ENCODE measurements at regions not wholly inside any gene's neighbourhood (a gene's known extent, or its start where the extent isn't known, plus 50 kb on each side); places are given as distances from the start of the nearest gene placed in this dataset.
"Not testable (repeated sequence)": the region's sequence is repeated elsewhere in the genome, so short reads cannot be mapped to it uniquely, and the experiment has no call there.

DNA sequence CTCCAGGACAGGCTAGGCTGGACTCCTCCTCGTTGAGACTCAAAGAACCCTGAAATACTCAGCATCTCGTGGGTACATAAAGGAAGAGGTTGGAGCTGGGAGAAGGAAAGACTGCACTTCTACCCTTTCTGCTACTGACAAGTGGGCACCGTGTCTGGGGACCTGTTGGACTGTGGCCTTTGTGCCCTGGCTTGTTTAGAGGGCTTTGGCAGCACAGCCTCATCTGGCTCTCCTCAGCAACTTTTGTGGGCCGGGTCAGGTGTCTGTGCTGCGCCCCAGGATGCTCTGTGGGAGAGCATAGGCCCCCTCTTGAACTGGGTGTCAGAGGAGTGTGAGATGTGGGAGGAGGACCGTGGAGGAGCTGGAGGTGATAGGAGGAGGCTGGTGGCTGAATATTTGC is 142.4 kb downstream of the FCRL5 start:
- no peak for DNase-seq (ENCODE audit: low read depth in 2 of 2)

DNA sequence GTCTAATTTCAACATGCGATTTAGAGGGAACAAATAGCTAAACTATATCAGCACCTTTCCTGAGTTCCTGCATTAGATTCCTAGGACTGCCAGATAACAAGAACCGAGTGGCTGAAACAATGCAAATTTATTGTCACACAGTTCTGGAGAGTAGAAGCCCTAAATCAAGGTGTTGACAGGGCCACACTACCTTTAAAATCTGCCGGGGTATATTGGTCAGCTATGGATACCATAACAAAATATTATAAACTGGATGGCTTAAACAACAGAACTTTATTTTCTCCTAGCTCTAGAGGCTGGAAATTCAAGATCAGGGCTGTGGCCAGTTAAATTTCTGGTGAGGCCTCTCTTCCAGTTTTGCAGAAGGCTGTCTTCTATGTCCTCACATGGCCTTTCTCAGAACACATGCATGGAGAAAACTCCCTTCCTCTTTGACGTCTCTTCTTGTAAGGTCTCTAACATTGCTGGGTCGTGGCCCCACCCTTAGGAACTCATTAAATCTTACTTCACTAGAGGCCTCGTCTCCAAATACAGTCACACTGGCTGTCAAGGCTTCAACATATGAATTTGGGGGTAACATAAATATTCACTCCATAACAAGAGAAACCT is 144.3 kb downstream of the FCRL5 start:
- DNase-seq (ENCODE audit: low read depth in 2 of 2): no peak

DNA sequence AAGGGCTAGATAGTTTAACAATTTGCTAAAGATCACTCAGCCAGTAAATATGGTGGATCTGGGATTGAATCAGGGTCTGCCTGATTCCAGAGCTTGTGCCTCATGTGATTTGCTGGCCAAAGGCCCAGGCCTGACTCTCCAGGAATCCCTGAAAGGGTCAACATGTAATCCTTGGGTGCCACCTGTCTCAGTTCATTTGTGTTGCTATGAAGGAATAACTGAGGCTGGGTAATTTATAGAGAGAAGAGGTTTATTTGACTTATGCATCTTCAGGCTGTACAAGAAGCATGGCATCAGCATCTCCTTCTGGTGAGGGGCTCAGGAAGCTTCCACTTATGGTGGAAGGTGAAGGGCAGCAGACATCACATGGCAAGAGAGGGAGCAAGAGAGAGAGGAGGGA is 144.9 kb downstream of the FCRL5 start:
- DNase-seq (ENCODE audit: low read depth in 2 of 2): no peak

DNA sequence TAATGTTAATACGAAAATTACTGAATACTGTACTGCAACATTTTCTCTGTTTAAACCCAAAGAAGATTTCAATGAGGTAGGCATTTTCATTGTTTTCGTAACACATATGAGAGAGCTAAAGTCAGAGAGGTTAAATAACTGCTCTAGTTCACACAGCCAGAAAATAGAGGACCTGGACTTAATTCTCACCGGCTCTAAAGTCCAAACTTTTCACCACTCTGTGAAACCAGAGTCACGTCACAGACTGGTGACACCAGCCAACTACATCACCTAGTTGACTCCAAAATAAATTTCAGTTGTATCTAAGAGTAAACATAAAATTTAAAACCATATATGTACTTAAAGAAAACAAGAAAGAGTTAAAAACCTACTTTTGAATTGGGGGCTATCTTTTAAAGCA is 146.7 kb downstream of the FCRL5 start:
- no peak for DNase-seq (ENCODE audit: low read depth in 2 of 2)

DNA sequence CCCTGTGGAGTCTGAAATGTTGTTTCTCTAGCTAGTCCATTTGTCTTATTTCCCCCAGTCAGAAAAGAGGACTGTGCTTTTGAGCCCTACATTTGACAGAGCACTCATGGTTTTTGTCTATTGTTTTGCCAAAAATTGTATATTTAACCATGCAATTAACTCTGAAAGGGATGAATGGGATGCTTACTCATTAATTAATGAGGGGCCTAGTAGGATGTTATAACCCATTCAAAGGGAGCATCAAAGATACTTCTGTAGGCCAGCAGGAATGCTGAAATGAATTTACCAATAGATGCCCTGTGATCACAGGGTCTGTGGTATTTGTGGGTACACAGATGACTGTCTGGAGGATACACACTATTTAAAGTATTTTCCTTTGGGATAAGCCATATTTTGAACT is 147.7 kb downstream of the FCRL5 start:
- DNase-seq (ENCODE audit: low read depth in 2 of 2): no peak

DNA sequence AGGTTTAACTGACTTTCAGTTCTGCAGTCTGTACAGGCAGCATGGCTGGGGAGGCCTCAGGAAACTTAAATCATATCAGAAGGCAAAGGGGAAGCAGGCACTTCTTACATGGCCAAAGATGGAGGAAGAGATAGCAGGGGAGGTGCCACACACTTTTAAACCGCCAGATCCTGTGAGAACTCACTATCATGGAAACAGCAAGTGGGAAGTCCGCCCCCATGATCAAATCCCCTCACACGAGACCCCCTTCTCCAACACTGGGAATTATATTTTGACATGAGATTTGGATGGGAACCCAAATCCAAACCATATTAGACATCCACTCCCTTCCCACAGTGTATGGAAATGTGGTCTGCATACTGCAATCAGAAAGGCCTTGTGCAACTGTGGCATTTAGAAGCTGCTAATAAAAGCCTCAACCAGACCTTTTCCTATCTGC is 148.2 kb downstream of the FCRL5 start:
- no peak for DNase-seq (ENCODE audit: low read depth in 2 of 2)

DNA sequence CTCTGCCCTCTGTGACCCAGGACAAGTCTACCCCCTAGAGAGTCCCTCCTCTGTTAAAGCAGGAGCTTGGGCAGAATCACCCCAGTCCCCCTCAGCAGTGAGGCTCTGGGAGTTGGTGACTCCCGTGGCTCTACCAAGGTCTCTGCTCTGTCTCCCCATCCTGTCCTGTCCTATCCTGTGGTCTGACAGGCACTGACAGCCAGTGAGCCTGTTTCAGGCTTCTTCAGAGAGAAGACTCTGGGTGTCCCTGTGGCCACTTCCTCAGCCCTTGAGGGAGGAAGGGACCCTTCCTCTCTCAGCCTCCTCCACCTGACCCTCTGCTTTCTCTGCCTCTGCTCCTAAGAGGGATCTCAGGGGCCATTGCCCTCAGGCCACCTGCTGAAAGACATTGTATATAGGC is 148.7 kb downstream of the FCRL5 start:
- DNase-seq (ENCODE audit: low read depth in 2 of 2): no peak

DNA sequence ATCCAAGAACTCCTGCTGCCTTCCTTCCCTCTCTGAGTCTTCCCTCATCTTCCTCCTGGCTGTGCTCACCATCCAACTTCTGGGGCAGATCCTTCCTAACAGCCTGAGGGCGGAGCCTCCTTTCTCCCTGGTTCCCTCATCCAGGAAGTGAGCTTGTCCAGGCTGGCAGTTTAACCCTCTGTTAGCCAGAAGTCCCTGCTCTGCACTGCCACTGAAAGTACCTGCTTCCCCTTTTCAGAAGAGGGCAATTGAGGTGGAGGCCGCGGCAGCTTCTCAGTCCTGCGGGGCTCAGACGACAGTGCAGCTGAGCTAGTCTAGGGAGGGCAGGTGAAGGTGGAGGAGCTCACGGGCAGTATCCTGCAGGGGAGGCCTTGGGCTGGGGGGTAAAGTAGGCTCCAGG is 149.1 kb downstream of the FCRL5 start:
- DNase-seq (ENCODE audit: low read depth in 2 of 2): no peak

DNA sequence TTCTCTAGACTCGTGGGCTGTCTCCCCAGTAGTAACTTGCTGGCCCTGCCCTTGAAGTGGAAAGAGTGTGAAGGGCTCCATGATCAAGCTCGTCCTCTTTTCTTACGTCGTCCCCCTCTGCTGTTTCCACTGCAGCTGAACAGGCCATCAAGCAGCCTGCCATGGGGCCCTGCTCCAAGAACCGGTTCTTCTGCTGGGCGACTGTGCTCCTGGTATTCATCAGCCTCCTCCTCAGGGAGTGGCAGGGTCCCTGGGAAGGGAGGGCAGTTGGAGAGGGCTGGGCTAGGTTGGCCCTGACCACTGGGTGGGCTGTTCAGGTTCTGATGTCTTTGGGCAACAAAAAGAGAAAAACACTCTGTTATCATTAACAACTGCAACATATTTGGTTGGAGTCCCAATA is 151.5 kb downstream of the FCRL5 start:
- no peak for DNase-seq (ENCODE audit: low read depth in 2 of 2)

DNA sequence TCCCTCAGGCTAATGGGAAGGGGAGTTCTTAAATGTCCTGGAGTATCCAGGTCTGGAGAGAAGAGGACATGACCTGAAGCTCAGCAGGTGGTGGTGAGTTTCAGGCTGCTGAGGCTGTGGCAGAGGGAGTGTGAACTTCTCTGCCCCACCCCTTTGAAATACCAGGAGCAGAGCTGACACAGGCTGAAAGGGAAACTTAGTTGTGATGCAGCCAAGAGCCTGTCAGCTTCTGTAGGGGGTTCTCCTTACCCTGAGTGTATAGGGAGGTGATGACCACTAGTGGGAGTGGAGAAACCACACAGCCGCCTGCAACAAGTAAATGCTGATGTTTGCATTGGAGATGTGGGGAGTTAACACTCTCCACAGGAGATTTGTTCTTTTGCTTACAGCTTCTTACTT is 152.3 kb downstream of the FCRL5 start:
- no peak for DNase-seq (ENCODE audit: low read depth in 2 of 2)

DNA sequence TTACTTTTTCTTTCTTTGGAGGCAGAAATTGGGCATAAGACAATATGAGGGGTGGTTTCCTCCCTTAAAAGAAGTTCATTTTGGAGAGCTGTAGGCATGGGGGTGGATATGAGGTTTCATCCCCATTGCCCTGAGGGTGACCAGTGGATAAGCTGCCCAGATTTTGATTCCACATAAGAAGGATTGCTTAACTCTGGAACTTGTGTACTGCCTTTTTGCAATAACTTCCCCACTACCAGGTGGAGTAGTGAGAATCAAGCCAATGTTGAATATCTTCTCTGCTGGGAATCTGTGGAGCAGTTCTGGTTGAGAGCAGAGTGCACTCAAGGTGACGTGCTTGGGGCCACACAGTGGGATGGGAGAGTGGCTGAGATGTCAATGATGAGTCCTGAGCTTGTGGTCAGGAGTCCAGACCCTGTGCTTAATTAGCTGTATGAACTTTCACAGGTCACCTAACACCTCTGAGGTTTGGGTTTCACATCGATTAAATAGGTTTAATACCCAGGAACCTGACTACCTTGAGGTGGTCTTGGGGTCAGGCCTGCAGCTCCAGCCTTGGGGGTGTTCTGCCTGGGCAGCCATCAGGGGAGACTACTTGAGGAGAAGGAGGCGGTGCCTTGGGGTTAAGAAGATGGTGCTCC is 152.9 kb downstream of the FCRL5 start:
- no peak for DNase-seq (ENCODE audit: low read depth in 2 of 2)

DNA sequence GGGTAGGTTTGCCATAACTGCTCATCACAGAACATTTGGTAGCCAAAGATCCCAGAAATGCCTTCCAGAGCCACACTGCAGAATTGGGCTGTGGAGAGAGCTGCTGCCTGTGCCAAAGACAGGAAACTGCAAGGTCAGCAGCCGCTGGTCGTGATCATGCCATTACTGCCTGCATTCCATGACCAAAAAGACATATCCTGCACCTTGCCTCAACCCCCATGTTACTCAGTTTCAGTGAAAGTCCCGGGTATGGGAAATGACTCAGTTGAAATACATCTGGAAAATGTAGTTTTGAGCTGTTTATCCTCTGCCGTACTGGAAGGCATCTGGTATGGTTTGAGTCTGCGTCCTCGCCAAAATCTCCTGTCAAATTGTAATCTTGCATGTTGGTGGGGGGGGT is 161.7 kb downstream of the FCRL5 start:
- no peak for DNase-seq (ENCODE audit: low read depth in 2 of 2)

DNA sequence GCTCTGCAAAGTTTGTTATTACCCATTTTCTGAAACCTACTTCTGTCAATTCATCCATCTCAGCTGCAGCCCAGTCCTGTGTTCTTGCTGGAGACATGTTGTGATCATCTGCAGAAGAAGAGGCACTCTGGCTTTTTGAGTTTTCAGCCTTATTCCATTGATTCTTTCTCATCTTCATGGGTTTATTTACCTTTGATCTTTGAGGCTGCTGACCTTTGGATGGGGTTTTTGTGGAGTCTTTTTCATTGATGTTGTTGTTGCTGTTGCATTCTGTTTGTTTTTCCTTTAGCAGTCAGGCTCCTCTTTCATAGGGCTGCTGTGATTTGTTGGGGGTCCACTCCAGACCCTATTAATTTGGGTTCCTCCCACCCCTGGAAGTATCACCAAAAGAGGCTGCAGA is 164.3 kb downstream of the FCRL5 start:
- no peak for DNase-seq (ENCODE audit: low read depth in 2 of 2)

DNA sequence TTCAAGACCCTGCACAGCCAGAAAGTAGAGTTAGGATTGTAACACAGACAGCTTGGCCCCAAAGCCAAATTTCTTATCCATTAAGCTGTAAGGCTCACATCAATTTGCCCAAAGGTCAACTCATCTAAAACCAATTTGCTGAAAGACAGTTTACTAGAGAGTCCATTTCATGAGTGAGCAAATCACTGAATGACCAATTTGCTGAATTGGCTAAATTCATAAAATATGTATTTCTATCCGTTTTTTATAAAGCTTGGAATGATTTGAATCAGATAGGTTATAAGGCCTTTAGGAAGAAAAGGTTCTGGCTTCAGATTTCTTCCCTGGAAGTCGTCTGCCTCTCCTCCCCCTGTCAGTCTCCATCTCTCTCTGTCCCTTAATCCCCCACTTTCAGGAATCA is 168.1 kb downstream of the FCRL5 start:
- no peak for DNase-seq (ENCODE audit: low read depth in 2 of 2)

DNA sequence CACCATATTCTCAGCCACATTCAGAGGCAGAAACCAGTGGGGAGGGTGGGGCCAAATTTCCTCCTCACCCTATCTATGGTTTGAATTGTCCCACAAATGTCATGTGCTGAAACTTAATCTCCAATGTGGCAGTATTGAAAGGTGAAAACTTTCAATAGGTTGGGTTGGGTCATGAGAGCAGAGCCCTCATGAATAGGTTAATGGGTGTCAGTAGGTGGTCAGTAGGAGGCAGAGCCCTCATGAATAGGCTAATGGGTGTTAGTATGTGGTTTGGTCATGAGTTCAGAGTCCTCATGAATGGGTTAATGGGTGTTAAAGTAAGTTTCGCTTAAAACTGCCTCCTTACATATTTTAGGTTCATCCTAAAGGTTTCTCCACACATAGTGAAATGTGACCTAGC is 170.0 kb downstream of the FCRL5 start:
- DNase-seq (ENCODE audit: low read depth in 2 of 2): no peak

DNA sequence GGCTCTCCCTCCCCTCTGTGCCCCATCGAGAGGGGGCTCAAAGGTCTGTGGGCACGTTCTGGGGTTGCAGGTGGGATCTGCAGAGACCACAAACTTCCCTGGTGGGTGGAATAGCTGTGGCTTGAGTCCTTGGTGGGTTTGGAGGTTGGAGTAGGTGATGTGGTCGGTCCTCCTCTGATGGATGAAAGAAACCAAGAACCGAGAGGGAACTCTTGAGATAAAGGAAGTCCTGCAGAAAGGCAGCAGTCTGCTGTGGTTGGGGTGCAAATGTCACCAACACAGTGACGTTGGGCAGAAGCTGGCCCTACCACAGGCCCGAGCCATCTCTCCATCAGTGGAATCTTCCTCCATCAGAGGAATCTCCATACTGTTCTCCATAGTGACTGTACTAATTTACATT is 171.8 kb downstream of the FCRL5 start:
- DNase-seq (ENCODE audit: low read depth in 2 of 2): no peak

DNA sequence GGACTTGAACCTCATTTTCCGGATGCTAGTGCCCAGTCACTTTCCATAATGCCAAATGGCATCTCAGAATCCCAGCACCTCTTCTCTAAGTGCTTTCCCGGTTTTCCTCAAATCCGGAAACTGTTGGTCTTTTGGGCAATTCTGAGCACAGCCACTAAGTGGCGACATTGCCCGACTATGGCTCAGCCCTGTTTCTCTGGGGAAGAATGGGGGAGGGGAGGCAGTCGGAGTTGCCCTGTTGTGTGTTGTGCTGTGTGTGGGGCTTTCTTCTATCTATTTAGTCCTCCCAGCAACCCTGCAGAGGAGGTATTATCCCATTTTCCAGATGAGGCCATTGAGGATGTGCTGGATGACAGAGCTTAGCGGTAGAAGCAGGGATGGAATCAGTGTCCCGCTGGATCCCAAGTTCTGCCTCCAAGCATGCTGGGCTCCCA is 175.0 kb downstream of the FCRL5 start:
- peak; percentile 10 to 12 for DNase-seq (ENCODE audit: low read depth in 2 of 2)

DNA sequence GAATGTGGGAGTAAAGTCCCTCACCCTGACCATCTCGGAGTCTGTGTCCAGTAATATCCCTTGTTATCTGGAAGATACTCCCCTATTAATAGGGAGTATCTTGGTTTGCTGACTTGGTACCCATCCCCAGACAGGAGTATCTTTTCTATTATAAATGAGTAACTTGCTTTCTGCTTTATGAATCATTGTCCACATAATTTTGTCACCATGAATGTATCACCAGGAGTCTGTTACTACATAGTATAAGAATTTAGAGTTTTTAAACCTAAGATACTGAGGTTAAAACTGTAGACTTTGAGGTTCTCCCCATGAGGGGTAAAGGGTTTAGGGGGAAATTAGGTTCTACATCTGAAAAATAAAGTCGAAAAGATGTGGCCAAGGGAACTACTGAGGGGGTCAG is 175.6 kb downstream of the FCRL5 start:
- no peak for DNase-seq (ENCODE audit: low read depth in 2 of 2)

DNA sequence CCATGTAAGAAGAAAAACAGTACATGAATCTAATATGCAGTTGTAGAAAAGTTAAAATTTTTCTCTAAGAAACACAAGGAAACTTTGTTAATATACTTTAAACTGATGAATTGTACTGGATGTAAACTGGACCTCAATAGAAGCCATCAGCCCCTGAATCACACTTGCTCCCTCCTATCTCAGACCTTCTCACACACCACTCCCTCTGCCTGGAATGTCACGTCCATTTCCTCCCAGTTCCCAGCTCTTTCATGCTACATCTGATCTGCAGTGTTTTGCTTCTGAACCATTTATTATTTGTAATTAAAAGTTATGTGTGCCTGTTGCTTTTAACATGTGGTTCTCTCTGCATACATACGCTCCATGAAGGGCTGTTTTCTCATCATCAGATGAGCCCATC is 180.0 kb downstream of the FCRL5 start:
- DNase-seq (ENCODE audit: low read depth in 2 of 2): not testable (repeated sequence)

DNA sequence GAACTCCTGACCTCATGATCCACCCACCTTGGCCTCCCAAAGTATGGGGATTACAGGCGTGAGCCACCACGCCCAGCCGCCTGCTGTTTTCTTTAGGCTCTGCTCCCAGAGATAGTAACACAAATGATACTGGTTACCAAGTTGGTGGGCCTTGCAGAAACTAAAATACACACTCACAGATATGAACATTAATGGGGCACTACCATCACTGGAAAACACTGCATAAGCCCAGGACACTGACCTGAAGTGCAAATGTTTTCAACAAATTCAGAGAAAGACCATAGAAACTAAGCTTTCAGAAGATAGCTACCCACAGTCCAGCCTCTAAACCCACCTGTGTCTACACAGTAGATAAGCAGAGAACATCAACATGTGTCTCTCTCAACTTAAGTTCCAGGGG is 180.5 kb downstream of the FCRL5 start:
- no peak for DNase-seq (ENCODE audit: low read depth in 2 of 2)

DNA sequence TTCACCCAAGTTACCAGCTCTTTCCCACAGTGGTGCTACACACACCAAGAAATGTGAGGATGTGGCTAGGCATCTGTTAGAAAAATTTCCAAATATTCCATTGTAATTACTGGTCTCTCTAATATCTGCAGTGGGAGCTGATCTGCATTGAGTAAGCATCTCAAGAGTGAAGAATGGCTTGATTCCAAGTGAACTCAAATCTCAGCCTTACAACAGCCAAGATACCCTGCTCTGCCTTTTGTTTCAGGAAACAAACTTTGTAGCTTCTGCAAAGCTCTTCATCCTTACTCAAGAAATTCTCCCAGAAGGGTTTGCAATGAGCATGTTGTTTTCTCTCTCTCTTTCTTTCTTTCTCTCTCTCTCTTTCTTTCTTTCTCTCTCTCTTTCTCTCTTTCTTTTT is 181.1 kb downstream of the FCRL5 start:
- DNase-seq (ENCODE audit: low read depth in 2 of 2): no peak

DNA sequence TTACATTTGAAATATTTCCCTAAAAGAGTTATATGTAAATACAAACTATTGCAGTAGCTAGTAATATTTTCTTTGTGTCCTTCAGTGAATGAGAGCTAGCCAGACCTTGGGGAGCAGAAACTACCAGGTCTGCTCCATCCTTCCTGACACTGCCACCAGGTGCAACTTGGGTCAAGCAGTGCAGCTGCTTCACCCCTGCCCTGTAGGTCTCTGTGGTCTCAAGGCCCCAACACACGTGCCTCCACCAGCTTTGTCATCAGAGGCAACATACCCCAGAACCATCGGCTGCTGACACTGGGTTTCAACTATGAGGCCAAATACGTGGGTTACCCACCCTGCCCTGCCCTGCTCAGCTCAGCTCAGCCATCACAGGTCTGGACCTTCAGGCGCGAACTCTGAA is 181.6 kb downstream of the FCRL5 start:
- no peak for DNase-seq (ENCODE audit: low read depth in 2 of 2)

DNA sequence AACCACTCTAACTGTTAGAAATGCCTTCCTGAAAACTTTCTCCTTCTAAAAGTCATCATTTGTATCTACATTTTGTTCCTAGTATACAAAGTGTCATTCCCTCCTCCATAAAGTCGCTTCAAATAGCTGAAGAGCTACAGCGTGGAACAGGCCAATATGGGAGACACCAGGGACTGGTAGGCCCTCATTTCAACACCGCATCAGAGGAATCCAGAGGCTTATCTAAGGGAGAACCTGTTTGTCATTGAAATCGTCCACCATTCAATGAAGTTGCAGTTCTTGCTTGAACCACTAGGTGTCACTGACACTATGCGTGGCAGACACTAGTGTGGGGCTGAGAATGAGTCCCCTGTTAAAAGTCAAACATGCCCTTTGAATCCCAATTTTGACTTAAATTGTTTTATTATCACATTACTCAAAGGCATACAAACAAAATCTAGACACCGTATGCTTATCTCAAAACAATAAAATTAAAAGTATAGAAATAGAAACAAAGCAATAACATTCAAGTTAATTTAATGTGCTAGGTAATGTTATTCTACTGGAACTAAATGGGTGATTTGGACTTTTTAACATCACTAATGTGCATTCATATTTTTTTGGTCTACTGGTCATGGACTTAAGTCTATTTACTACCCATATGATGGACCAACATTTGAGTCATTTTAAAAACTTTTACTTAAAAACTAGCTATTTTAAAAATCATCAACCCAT is 182.3 kb downstream of the FCRL5 start:
- DNase-seq (ENCODE audit: low read depth in 2 of 2): peak in 1 of 2 donors; percentile 21
